Heart left ventricle (tissue), 13 donors: ENCODE measurements at regions not wholly inside any gene's neighbourhood (a gene's known extent, or its start where the extent isn't known, plus 50 kb on each side); places are given as distances from the start of the nearest gene placed in this dataset.

Experiments
- CTCF ChIP-seq, 12 donors: fragments of 200-600 bp; sonication (generic) in 4 of 12; IDR thresholded peaks; one replicate each; pipeline versions ENCODE4 v1.5.0 to v1.8.0; 2018 to 2022; ENCODE audit warnings: antibody characterized with exemption in 12 of 12, mild to moderate bottlenecking in 5 of 12
- POLR2A ChIP-seq, 2 donors: fragments of 450-650 bp; IDR thresholded peaks; one replicate each; pipeline ENCODE4 v1.6.1; 2017; ENCODE audit warnings: antibody characterized with exemption in 2 of 2, mild to moderate bottlenecking in 2 of 2, moderate library complexity in 2 of 2
- donor health status: ischemic (EF 13 %, LVEDD 7.1; RV severe dilation, severe dysfunction).
- donor health status: DM: no; HTN: yes; CAD: no.
- donor health status: DM: no; HTN: no; CAD: no.
- donor health status: ischemic (EF 25% LVEDD 6.9; RV normal size, moderate dysfunction).
- donor health status: ischemic (EF 25% LVEDD 5.7; RV mildly dilated, moderate dysfunction).
- donor health status: ischemic (EF 35%, LVEDD 5.7; RV mildly dilated, moderate dysfunction).
- donor health status: nonischemic (EF 11% LVEDD 7.7; RV severe dilation, severe dysfunction).
- donor health status: DM: yes; HTN: yes; CAD: no.
- donor health status: PGD.
- donor health status: ischemic (EF 29% LVEDD 5.4; RV normal size, mild dysfunction).
- donor health status: nonischemic (EF 23%, LVEDD 6.1; RV moderate dilation, normal function).

GRCh38 chr3:18770800-18771199, 345.7 kb upstream of the SATB1 start:
- TF ChIP-seq CTCF (IDR thresholded peaks at IDR 0.05) (no peak), POLR2A (IDR thresholded peaks at IDR 0.05) (no peak)
